ENCODE measurements at regions not wholly inside any gene's neighbourhood (a gene's known extent, or its start where the extent isn't known, plus 50 kb on each side); places are given as distances from the start of the nearest gene placed in this dataset.

DNA sequence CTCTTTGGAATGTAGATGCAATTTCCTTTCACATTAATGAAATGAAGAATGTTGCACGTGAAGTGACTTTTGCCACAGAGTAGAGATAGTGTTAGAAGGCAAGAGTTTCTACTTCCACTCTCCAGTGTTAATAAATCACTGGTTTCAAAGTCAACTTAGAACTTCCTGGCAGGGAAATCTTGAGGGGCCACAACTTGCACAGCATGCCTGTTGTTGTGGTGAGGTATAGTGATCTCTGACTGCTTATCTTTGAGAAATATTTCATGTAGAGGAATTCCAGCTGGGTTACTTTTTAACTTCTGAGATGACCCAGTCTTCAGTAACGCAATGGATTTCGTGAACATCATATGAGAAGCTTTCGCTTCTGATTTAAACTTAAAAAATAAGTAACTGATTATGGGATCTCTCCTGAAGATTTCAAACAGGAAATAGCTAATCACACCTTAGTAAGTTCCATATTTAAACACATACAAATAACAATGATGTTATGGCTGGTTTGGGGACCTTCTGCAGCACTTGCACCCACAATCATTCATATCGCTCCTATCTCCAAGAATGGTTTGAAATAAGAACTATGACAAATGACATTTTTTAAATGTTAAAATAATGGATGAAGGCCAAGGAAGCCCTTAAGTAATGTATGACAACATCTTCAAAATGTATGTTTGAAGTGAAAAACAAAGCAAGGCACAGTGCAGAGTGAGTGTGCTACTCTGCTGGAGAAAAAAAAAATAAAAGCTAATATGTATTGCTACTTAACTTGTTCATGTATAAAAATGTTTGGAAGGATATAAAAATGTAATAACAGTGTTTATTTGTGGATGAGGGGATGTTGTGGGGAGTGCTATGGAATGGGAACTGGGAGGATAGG lies 726.5 kb upstream of the NECTIN3 start:
- no peak for TF ChIP-seq CTCF (IDR thresholded peaks at IDR 0.05)
- TF ChIP-seq POLR2A (IDR thresholded peaks at IDR 0.05) = no peak
